HCT116 (cell line): ENCODE measurements at regions not wholly inside any gene's neighbourhood (a gene's known extent, or its start where the extent isn't known, plus 50 kb on each side); places are given as distances from the start of the nearest gene placed in this dataset.

ENCODE experiments used
- POLR2A ChIP-seq: IDR thresholded peaks from 2 replicates; pipeline ENCODE4 v1.7.0; 2011; ENCODE audit warnings: borderline replicate concordance; ENCODE audit not compliant: insufficient read depth, insufficient read length; ENCODE audit errors: extremely low read depth
- SRF ChIP-seq: IDR thresholded peaks from 2 replicates; pipeline ENCODE4 v1.6.1; 2012; ENCODE audit warnings: low read depth
- TCF7L2 ChIP-seq: IDR thresholded peaks from 2 replicates; pipeline ENCODE4 v1.7.0; 2011; ENCODE audit warnings: borderline replicate concordance, inconsistent platforms; ENCODE audit not compliant: insufficient read depth, insufficient read length; ENCODE audit errors: extremely low read depth
- TF ChIP-seq, protein P1 (sequence below), 3 experiments: fragments of 200-600 bp in 1 of 3; sonication (generic) in 1 of 3; IDR thresholded peaks in 2 of 3; conservative IDR thresholded peaks in 1 of 3; 2 replicates each; pipeline ENCODE4 v1.5.1; 2012 to 2017; ENCODE audit warnings: low read depth in 2 of 3, low read length in 2 of 3, antibody characterized with exemption in 1 of 3, borderline replicate concordance in 1 of 3, control low read depth in 1 of 3, mild to moderate bottlenecking in 1 of 3, mixed read lengths in 1 of 3, mixed run types in 1 of 3, moderate library complexity in 1 of 3; ENCODE audit not compliant: insufficient read depth in 1 of 3
- TF ChIP-seq, protein P2 (sequence below): IDR thresholded peaks from 2 replicates; pipeline ENCODE4 v1.6.1; 2012

DNA sequence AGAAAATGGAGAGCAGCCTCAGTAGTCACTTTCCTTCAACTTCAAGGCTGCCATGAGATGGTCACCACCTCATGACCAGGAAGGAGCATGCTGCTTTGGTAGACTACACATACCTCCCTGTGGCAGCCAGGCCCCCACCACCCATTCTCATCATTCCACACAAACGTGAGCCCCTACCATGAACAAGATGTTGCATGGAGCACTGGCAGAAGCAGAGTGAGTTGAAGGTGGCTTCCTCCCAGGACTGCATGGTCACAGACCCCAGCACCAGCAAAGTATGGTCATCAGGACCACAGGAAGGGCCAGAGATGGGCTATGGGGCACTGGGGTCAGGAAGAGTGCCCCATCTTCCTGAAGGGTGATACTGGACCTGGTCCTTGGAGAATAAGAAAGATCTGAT, 65.5 kb upstream of the FOXE1 start:
- TF ChIP-seq TCF7L2 (no peak), SRF (no peak), POLR2A (no peak)
- TF ChIP-seq, protein P1, sequence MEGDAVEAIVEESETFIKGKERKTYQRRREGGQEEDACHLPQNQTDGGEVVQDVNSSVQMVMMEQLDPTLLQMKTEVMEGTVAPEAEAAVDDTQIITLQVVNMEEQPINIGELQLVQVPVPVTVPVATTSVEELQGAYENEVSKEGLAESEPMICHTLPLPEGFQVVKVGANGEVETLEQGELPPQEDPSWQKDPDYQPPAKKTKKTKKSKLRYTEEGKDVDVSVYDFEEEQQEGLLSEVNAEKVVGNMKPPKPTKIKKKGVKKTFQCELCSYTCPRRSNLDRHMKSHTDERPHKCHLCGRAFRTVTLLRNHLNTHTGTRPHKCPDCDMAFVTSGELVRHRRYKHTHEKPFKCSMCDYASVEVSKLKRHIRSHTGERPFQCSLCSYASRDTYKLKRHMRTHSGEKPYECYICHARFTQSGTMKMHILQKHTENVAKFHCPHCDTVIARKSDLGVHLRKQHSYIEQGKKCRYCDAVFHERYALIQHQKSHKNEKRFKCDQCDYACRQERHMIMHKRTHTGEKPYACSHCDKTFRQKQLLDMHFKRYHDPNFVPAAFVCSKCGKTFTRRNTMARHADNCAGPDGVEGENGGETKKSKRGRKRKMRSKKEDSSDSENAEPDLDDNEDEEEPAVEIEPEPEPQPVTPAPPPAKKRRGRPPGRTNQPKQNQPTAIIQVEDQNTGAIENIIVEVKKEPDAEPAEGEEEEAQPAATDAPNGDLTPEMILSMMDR (IDR thresholded peaks at IDR 0.05 in 2 of 3, conservative IDR thresholded peaks at IDR 0.05 in 1 of 3; ENCODE audit: borderline replicate concordance in 1 of 3, insufficient read depth in 1 of 3, low read depth in 2 of 3, low read length in 2 of 3) = no peak
- TF ChIP-seq, protein P2, sequence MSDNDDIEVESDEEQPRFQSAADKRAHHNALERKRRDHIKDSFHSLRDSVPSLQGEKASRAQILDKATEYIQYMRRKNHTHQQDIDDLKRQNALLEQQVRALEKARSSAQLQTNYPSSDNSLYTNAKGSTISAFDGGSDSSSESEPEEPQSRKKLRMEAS = no peak
